CD4-positive, alpha-beta T cell treated with Interleukin-10 for 1 hour (primary cell): ENCODE measurements at regions not wholly inside any gene's neighbourhood (a gene's known extent, or its start where the extent isn't known, plus 50 kb on each side); places are given as distances from the start of the nearest gene placed in this dataset.
"Not testable (repeated sequence)": the region's sequence is repeated elsewhere in the genome, so short reads cannot be mapped to it uniquely, and the experiment has no call there.

Experiments
- DNase-seq: peaks from one replicate; pipeline ENCODE4 v3.0.0-alpha.2; 2020

GRCh38 chr17:16870253-16871245, 101.4 kb downstream of the TNFRSF13B start:
- DNase-seq, result no peak

GRCh38 chr17:16869531-16870252, 102.2 kb downstream of the TNFRSF13B start:
- not testable (repeated sequence) for DNase-seq

DNA sequence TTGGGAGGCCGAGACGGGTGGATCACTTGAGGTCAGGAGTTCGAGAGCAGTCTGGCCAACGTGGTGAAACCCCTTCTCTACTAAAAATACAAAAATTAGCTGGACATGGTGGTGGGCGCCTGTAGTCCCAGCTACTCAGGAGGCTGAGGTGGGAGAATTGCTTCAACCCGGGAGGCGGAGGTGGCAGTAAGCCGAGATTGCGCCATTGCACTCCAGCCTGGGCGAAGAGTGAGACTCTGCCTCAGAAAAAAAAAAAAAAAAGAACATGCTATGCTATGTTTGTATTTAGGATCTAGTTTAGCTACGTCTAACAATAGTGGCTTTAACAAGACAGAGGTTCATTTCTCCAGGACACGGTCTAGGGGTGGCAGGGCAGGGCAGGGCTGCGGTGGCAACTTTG, 103.3 kb downstream of the TNFRSF13B start:
- DNase-seq, result not testable (repeated sequence)

DNA sequence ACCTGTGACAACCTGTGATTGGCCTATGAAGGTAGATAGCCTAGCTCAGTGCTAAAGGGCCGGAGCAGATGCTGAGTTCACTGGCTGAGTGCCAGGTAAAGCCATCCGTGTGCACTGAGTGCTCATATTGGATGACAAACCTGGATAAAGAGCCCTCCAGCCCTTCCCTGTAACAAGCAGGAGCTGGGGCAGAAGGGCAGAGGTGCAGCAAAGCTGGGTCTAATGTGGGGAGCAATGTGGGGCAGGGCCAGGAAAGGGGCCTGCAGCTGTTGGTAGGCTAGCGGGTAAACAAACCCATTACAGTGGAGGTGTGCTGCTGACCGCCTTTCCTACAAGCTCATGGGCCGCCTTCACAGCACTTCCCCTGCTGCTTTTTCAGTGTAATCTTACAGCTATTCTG, 104.4 kb downstream of the TNFRSF13B start:
- DNase-seq, result not testable (repeated sequence)

DNA sequence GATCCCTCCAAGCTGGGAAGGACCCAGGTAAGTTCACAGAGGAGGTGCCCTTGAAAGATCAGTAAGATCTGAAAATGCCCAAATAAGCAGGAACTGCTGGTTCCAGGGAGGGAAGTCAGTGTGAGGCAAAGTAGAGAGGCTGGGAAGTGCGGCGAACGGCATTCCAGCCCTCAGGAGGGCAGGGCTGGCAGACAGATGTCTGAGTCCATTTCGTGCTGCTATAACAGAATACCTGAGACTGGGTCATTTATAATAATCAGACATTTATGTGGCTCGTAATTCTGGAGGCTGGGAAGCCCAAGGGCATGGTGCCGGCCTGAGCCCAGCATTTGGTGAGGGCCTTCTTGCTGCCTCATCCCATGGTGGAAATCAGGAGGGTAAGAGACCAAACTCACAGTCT, 105.1 kb downstream of the TNFRSF13B start:
- not testable (repeated sequence) for DNase-seq

DNA sequence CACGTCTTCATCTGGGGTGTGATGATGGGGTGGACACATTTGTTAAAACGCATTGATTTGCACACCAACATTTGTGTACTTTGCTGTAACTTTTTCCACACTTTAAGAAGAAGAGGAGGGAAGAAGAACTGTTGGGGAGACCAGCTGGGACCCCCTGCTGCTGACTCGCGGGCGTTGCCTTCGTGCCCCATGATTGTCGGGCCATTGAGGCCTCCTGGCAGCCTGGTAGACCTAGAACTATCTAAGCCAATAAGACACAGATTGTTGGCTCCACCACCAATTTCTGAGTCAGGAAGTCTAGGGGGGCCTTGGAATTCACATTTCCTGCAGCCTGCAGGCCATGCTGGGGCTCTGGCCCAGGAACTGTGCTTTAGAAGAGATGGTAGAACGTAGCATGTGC, 105.5 kb downstream of the TNFRSF13B start:
- no peak for DNase-seq

GRCh38 chr17:16865704-16866103, 106.2 kb downstream of the TNFRSF13B start:
- not testable (repeated sequence) for DNase-seq

DNA sequence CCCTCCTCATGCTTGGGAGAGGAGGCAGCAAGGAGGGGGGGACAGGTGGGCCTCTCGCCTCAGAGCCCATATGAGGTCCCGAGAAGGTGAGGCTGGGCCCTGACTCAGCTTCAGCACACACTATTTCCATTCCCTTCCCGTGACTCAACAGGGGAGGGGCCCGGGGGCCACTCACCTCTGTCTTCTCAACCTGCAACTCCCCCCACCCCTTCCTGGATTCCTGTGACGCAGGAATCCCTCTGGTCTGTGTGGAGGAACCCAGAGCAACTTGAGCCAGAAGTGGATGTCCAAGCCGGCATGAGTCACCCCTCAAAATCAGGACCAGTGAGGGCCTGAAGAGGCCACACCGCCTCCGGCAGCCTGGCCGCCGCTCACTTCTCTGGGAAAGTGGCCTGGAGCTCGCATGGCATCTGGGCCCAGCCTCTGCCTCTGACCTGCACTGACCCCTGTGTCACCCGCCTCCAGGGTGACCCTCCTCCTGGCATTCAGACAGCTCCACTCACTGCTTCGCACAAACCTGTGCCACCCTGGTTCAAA, 106.8 kb downstream of the TNFRSF13B start:
- not testable (repeated sequence) for DNase-seq

- DNase-seq, result not testable (repeated sequence)
Observed at GRCh38 chr17:16864462-16865076, 107.3 kb downstream of the TNFRSF13B start.

DNA sequence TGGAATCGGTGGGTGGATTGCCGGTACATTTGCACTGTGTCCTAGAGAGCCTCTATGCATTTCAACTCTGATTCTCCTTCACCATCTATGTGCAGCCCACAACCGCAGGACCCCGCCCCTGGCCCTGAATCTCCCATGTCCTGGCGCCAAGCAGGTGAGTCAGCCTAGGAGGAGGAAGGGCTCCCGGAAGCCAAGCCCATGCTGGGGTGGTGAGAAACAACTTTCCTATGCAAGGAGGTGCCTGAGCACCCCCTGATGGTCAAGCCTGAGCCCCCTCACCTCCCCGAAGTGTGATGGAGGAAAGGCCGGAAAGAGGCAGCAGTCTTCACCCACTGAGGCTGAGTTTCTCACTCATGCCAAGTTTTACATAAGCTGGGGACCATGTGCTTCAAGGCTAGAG, 110.8 kb downstream of the TNFRSF13B start:
- DNase-seq, result not testable (repeated sequence)

- not testable (repeated sequence) for DNase-seq
Observed at GRCh38 chr17:16860467-16860866, 111.5 kb downstream of the TNFRSF13B start.

DNA sequence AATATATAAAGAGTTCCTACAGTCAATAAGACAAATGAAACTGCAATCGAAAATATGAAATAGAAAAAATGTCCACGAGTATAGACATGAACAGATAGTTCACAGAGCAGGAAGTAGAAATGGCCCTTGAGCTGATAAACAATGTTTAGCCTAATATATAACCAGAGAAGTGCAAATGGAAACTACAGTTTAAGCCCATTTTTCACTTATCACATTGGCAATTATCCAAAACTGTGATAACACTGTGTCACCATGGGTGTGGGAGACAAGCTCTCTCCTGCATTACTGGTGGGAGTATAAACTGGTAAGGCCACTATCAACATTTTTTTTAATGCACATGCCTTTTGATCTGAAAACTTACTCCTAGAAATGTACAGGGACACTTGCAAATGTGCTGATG, 112.4 kb downstream of the TNFRSF13B start:
- DNase-seq, result not testable (repeated sequence)

DNA sequence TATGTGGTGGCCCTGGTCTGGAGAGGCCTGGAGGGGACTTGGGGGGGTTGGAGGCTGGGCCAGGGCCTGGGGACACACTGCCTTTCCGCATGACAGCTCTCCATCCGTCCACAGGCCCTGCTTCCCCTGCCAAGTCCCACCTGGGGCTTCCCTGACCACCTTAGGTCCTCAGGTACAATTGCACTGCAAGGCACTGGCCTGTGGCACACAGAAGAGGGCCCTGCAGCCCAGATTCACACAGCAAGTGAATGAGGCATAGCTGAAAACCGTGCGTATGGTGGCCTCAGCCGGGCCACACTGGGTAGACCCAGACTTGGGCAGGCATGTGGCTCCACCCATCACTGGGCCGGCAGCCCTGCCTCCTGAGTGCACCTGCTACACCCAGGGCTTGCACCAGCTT, 114.2 kb downstream of the TNFRSF13B start:
- not testable (repeated sequence) for DNase-seq

DNA sequence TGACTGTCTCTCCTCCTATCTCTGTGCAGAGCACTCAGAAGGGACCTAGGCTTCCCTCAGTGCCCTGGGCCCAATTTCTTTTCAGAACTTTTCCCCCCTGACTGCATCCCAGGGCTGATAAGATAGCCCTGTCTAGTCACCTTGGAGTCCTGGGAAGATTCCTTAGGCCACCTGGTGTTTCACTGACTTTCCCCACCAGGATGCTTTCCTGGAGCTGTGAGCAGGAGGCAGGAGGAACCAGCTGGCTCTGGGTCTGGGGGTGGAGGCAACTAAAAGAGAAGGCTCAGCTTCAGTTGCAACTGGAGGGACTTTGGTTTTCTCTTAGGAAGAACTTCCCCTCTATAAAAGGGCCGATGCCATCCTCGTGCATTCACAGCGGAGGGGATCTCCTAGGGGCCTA, 115.1 kb downstream of the TNFRSF13B start:
- not testable (repeated sequence) for DNase-seq

GRCh38 chr17:16856171-16856570, 115.7 kb downstream of the TNFRSF13B start:
- not testable (repeated sequence) for DNase-seq

DNA sequence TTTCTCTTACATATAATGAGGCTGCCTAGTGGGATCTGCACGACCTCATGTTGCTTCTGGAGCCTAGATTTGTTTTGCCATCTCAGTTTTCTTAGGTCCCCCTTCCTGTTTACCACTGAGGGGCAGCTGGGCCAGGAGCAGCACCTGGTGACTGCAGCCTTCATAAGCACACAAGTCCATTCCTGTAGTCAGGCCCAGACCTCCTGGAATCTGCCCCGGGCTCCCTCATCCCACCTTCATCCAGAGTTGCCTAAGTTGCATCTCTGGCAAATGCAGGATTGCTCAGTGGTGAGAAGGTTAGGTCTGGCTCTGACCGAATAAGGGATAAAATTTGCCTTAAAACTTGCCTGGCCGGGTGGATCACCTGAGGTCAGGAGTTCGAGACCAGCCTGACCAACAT, 117.3 kb downstream of the TNFRSF13B start:
- DNase-seq, result not testable (repeated sequence)

- DNase-seq, result no peak
Observed at GRCh38 chr17:16853661-16854320, 118.1 kb downstream of the TNFRSF13B start.

DNA sequence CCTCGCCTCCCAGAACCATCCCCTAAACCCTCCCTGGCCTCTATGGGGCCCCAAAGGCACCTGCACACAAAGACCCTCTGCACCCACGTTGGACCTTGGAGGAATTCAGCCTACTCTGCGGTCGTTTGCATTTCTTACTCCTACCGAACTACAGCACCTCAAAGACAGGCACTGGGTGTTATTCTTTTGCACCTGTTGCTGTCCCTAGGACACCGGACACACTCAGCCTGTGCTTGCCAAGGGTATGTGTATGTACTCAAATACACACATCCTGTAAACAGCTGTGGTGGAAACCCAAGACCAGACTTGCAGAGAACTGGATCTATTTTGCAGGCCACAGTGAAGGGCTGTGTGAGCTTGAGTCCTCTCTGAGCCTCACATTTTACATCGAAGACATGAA, 122.1 kb downstream of the TNFRSF13B start:
- DNase-seq, result not testable (repeated sequence)

- not testable (repeated sequence) for DNase-seq
Observed at GRCh38 chr17:16848997-16849396, 122.9 kb downstream of the TNFRSF13B start.

GRCh38 chr17:16845098-16845497, 126.8 kb downstream of the TNFRSF13B start:
- not testable (repeated sequence) for DNase-seq

DNA sequence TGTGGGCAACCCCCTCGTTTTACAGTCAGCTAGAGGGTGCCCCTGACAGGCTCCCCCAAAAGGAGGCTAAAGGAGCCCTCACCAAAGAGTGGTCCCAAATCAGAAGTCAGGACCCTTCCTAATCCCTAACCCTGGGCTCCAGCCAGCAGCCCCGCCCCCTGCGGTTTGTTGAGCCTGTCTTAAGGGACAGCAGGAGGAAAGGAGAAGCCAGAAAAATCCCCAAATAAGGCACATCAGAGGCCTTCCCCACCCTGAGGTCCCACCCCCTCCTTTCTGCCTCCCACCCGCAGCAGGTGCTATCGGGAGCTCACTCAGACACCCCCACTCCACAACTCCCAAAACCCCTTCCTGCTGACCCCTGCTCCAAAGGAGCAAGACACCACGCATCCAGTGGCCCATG, 127.2 kb downstream of the TNFRSF13B start:
- not testable (repeated sequence) for DNase-seq

DNA sequence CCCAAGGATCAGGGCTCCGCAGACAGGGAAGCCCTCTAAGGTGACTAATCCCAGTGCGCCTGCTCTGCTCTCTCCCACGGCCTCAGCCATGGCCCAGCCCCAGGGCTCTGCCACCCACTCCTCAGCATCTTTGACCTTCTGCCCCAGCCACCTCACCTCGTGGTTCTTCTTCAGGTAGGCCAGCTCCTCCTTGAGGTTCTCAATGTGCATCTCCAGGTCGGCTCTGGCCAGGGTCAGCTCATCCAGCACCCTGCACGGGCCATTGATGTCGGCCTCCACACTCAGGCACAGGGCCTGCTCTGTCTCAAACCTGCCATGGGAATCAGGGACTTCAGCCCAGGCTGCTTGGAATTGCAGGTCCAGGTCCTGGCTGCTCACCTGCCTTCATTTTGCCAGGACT, 128.4 kb downstream of the TNFRSF13B start:
- not testable (repeated sequence) for DNase-seq
